IMR-90 (cell line): ENCODE measurements at regions not wholly inside any gene's neighbourhood (a gene's known extent, or its start where the extent isn't known, plus 50 kb on each side); places are given as distances from the start of the nearest gene placed in this dataset.

ENCODE experiments used
- ATAC-seq: fragments of 200-7000 bp; cut with Tn5 transposase; 2 replicates; pipeline ENCODE4 v1.9.1; 2020; ENCODE audit warnings: low read depth, mild to moderate bottlenecking, moderate library complexity
- BruUV-seq: library from RNA; stranded (reverse); fragments of 400-500 nt; replicated peaks from 2 replicates; lab custom pipeline; 2021; lab: Mats Ljungman, UMichigan
- CTCF ChIA-PET: fragments of 300-600 bp; formaldehyde crosslinking; extraction: SDS; loops from one replicate; lab custom pipeline; 2021; ENCODE audit warnings: antibody characterized with exemption; lab: Yijun Ruan, JAX
- POLR2A ChIA-PET: fragments of 300-600 bp; sonication (Branson Sonifier 250); formaldehyde crosslinking; loops from one replicate; lab custom pipeline; 2022; ENCODE audit warnings: antibody characterized with exemption; ENCODE audit not compliant: unreplicated experiment; lab: Charles Lee
- DNase-seq: peaks from one replicate; pipeline ENCODE4 v3.0.0; 2013
- H2AFZ ChIP-seq: replicated peaks from 2 replicates; pipeline ENCODE3; 2013; ENCODE audit warnings: low read length, mild to moderate bottlenecking; ENCODE audit not compliant: poor library complexity
- H2AK5ac ChIP-seq: 2 replicates; pipeline ENCODE4 v1.6.1; 2013; ENCODE audit warnings: low read depth, low read length, inconsistent platforms
- H2AK9ac ChIP-seq: replicated peaks from 2 replicates; pipeline ENCODE3; 2013; ENCODE audit warnings: mild to moderate bottlenecking, low read depth, low read length, moderate library complexity; ENCODE audit not compliant: poor library complexity
- H2BK120ac ChIP-seq: 2 replicates; pipeline ENCODE4 v1.6.1; 2013; ENCODE audit warnings: low read depth, low read length, inconsistent platforms
- H2BK15ac ChIP-seq: 3 replicates; pipeline ENCODE4 v1.6.1; 2013; ENCODE audit warnings: low read depth, low read length, inconsistent platforms
- H2BK20ac ChIP-seq: 2 replicates; pipeline ENCODE4 v1.6.1; 2013; ENCODE audit warnings: low read depth, mild to moderate bottlenecking, inconsistent platforms, low read length, moderate library complexity
- H2BK5ac ChIP-seq: 2 replicates; pipeline ENCODE4 v1.6.1; 2013; ENCODE audit warnings: mild to moderate bottlenecking, low read depth, low read length, inconsistent platforms; ENCODE audit not compliant: poor library complexity, severe bottlenecking
- H3K14ac ChIP-seq: replicated peaks from 2 replicates; pipeline ENCODE4 v1.6.1; 2013; ENCODE audit warnings: low read depth, low read length, inconsistent platforms
- H3K18ac ChIP-seq: 2 replicates; pipeline ENCODE4 v1.6.1; 2013; ENCODE audit warnings: low read depth, low read length, control low read depth
- H3K23ac ChIP-seq: 2 replicates; pipeline ENCODE4 v1.6.1; 2013; ENCODE audit warnings: low read depth, low read length, inconsistent platforms
- H3K27ac ChIP-seq: 2 replicates; pipeline ENCODE4 v1.5.1; 2013; ENCODE audit warnings: mild to moderate bottlenecking, control low read depth, low read length; ENCODE audit not compliant: insufficient read depth
- H3K27me3 ChIP-seq: 2 replicates; pipeline ENCODE4 v1.6.1; 2013; ENCODE audit warnings: low read length; ENCODE audit not compliant: control insufficient read depth, insufficient read depth
- H3K36me3 ChIP-seq: 2 replicates; pipeline ENCODE4 v1.6.1; 2013; ENCODE audit warnings: low read length, mixed read lengths; ENCODE audit not compliant: control insufficient read depth, insufficient read depth
- H3K4ac ChIP-seq: 2 replicates; pipeline ENCODE4 v1.6.1; 2013; ENCODE audit warnings: low read depth, low read length, inconsistent platforms
- H3K4me1 ChIP-seq: 2 replicates; pipeline ENCODE4 v1.6.1; 2013; ENCODE audit warnings: low read length, mixed read lengths; ENCODE audit not compliant: control insufficient read depth, insufficient read depth
- H3K4me2 ChIP-seq: 2 replicates; pipeline ENCODE4 v1.6.1; 2013; ENCODE audit warnings: low read depth, mild to moderate bottlenecking, control low read depth, low read length, moderate library complexity
- H3K4me3 ChIP-seq: 2 replicates; pipeline ENCODE4 v1.5.1; 2013; ENCODE audit warnings: low read depth, mild to moderate bottlenecking, control low read depth, low read length, moderate library complexity; ENCODE audit not compliant: insufficient read depth
- H3K56ac ChIP-seq: 2 replicates; pipeline ENCODE4 v1.6.1; 2013; ENCODE audit warnings: low read length, inconsistent platforms; ENCODE audit not compliant: insufficient read depth; ENCODE audit errors: extremely low read depth
- H3K79me1 ChIP-seq, 2 experiments: 2 replicates each; pipeline ENCODE4 v1.6.1; 2013; ENCODE audit warnings: low read length in 2 of 2, inconsistent platforms in 1 of 2, low read depth in 1 of 2
- H3K9ac ChIP-seq: 2 replicates; pipeline ENCODE4 v1.6.1; 2013; ENCODE audit warnings: low read depth, low read length, control low read depth
- H3K9me1 ChIP-seq: 2 replicates; pipeline ENCODE4 v1.6.1; 2013; ENCODE audit warnings: low read length, inconsistent platforms; ENCODE audit not compliant: insufficient read depth
- H3K9me3 ChIP-seq: 2 replicates; pipeline ENCODE4 v1.6.1; 2013; ENCODE audit warnings: low read length; ENCODE audit not compliant: control insufficient read depth, insufficient read depth
- H4K20me1 ChIP-seq: 2 replicates; pipeline ENCODE4 v1.6.1; 2013; ENCODE audit warnings: low read length, inconsistent platforms; ENCODE audit not compliant: insufficient read depth
- H4K5ac ChIP-seq: 2 replicates; pipeline ENCODE4 v1.6.1; 2013; ENCODE audit warnings: mild to moderate bottlenecking, low read depth, low read length, control low read depth
- H4K8ac ChIP-seq, 2 experiments: 2 replicates each; pipeline ENCODE4 v1.6.1; 2013; ENCODE audit warnings: low read depth in 2 of 2, low read length in 2 of 2, control low read depth in 1 of 2, inconsistent platforms in 1 of 2
- H4K91ac ChIP-seq: 2 replicates; pipeline ENCODE4 v1.6.1; 2013; ENCODE audit warnings: low read depth, low read length, inconsistent platforms; ENCODE audit not compliant: insufficient read depth
- BHLHE40 ChIP-seq: fragments of 150-350 bp; IDR thresholded peaks from 2 replicates; pipeline ENCODE4 v1.6.1; 2016; ENCODE audit warnings: mild to moderate bottlenecking, low read depth, low read length
- CEBPB ChIP-seq: IDR thresholded peaks from 2 replicates; pipeline ENCODE4 v1.6.1; 2012; ENCODE audit warnings: low read depth, low read length, improper control_type of control experiment
- CHD1 ChIP-seq: IDR thresholded peaks from 2 replicates; pipeline ENCODE4 v1.6.1; 2012; ENCODE audit warnings: low read depth, low read length, improper control_type of control experiment
- CTCF ChIP-seq: conservative IDR thresholded peaks from 2 replicates; pipeline ENCODE4 v1.5.1; 2012; ENCODE audit warnings: mild to moderate bottlenecking, low read depth, low read length, improper control_type of control experiment
- ELK1 ChIP-seq: fragments of 150-350 bp; IDR thresholded peaks from 2 replicates; pipeline ENCODE4 v1.6.1; 2016; ENCODE audit warnings: low read depth, mild to moderate bottlenecking, low read length, moderate library complexity, borderline replicate concordance
- FOS ChIP-seq: fragments of 150-350 bp; IDR thresholded peaks from 2 replicates; pipeline ENCODE4 v1.6.1; 2016; ENCODE audit warnings: low read depth, low read length
- MAFK ChIP-seq: IDR thresholded peaks from 2 replicates; pipeline ENCODE4 v1.6.1; 2012; ENCODE audit warnings: low read depth, low read length, improper control_type of control experiment
- MAZ ChIP-seq: IDR thresholded peaks from 2 replicates; pipeline ENCODE4 v1.6.1; 2012; ENCODE audit warnings: low read depth, mild to moderate bottlenecking, low read length, improper control_type of control experiment, moderate library complexity, borderline replicate concordance
- NFE2L2 ChIP-seq: fragments of 150-350 bp; IDR thresholded peaks from 2 replicates; pipeline ENCODE4 v1.6.1; 2016; ENCODE audit warnings: low read depth, mild to moderate bottlenecking, low read length
- POLR2A ChIP-seq: IDR thresholded peaks from 2 replicates; pipeline ENCODE4 v1.6.1; 2012; ENCODE audit warnings: mild to moderate bottlenecking, low read depth, low read length
- RCOR1 ChIP-seq: IDR thresholded peaks from 2 replicates; pipeline ENCODE4 v1.6.1; 2012; ENCODE audit warnings: mild to moderate bottlenecking, low read length, improper control_type of control experiment; ENCODE audit not compliant: insufficient replicate concordance
- RFX5 ChIP-seq: IDR thresholded peaks from 2 replicates; pipeline ENCODE4 v1.8.0; 2012; ENCODE audit warnings: low read depth, mild to moderate bottlenecking, low read length, moderate library complexity
- SMC3 ChIP-seq: fragments of 150-350 bp; IDR thresholded peaks from 2 replicates; pipeline ENCODE4 v1.6.1; 2016; ENCODE audit warnings: low read depth, mild to moderate bottlenecking, antibody characterized with exemption, low read length, moderate library complexity
- USF2 ChIP-seq: fragments of 150-350 bp; IDR thresholded peaks from 2 replicates; pipeline ENCODE4 v1.6.1; 2017; ENCODE audit warnings: mild to moderate bottlenecking, antibody characterized with exemption, low read length, low read depth
- WGBS, 2 experiments: methylation state at CpG; one replicate each; pipeline versions ENCODE4 v1.1.5 to v1.1.7; 2013; ENCODE audit warnings: missing lambda C conversion rate in 2 of 2; ENCODE audit not compliant: insufficient read length in 1 of 2; ENCODE audit errors: extremely low coverage in 2 of 2; 5-methylcytosine and 5-hydroxymethylcytosine counted together
- dilution Hi-C: fragments of 300-500 bp; cut with HindIII; formaldehyde crosslinking; loops from one replicate; pipeline ENCODE4 v1.14.3; 2018; ENCODE audit warnings: low sequenced_read_pairs; ENCODE audit not compliant: unreplicated experiment
- in situ Hi-C: fragments of 300-500 bp; cut with MboI; formaldehyde crosslinking; loops from 3 replicates; pipeline ENCODE4 v1.14.3; 2019; ENCODE audit warnings: low sequenced_read_pairs, inconsistent platforms, mixed read lengths
- intact Hi-C: fragments of 100-400 bp; cut with micrococcal nuclease; formaldehyde crosslinking; loops from 2 replicates; pipeline ENCODE4 v1.10.0; 2022

GRCh38 chr11:106275151-106275550 is 197.7 kb downstream of the AASDHPPT start:
- Histone ChIP-seq H4K20me1 (no peaks in the 10 kb centered on the region), H3K4me1 (no peaks in the 10 kb centered on the region), H3K4me3 (no peak overlapping the region), H3K14ac (no peak overlapping the region), H2AFZ (no peak overlapping the region), H3K18ac (no peak overlapping the region), H3K4me2 (no peak overlapping the region), H2BK120ac (no peak overlapping the region), H3K23ac (no peak overlapping the region), H3K27ac (no peak overlapping the region), H3K27me3 (no peaks in the 10 kb centered on the region), H3K56ac (no peak overlapping the region), H2AK5ac (no peak overlapping the region), H4K91ac (no peak overlapping the region), H3K9me1 (no peaks in the 10 kb centered on the region), H2BK20ac (no peak overlapping the region), H3K36me3 (no peaks in the 10 kb centered on the region), H4K5ac (no peak overlapping the region), H3K79me1 (no peaks in the 10 kb centered on the region), H2AK9ac (no peak overlapping the region), H4K8ac (no peak overlapping the region), H3K9me3 (no peaks in the 10 kb centered on the region), H2BK5ac (no peak overlapping the region), H2BK15ac (no peak overlapping the region), H3K9ac (no peak overlapping the region), H3K4ac (no peak overlapping the region)
- DNase-seq, result no peak
- ChIA-PET POLR2A (no interaction called here), CTCF (no interaction called here)
- no TSS peak for BruUV-seq
- intact Hi-C loops (no loop called here), in situ Hi-C loops (no loop called here), dilution Hi-C loops (no loop called here)
- no peak for ATAC-seq
- WGBS, 2 experiments, result no CpG with 5 or more reads among the region's 1 CpG
- no peak for TF ChIP-seq BHLHE40
- TF ChIP-seq NFE2L2, result no peak
- no peak for TF ChIP-seq MAFK
- TF ChIP-seq FOS, result no peak
- TF ChIP-seq CEBPB, result no peak
- no peak for TF ChIP-seq MAZ
- no peak for TF ChIP-seq RFX5
- TF ChIP-seq POLR2A, result no peak
- no peak for TF ChIP-seq SMC3
- no peak for TF ChIP-seq RCOR1
- no peak for TF ChIP-seq CHD1
- no peak for TF ChIP-seq CTCF
- TF ChIP-seq USF2, result no peak
- TF ChIP-seq ELK1, result no peak
